Memory B cell (primary cell): ENCODE measurements at regions not wholly inside any gene's neighbourhood (a gene's known extent, or its start where the extent isn't known, plus 50 kb on each side); places are given as distances from the start of the nearest gene placed in this dataset.

Experiments
- ATAC-seq: fragments of 150-1000 bp; cut with Tn5 transposase; 2 replicates; pipeline ENCODE4 v1.10.0; 2021; ENCODE audit warnings: low read depth, mild to moderate bottlenecking, moderate library complexity
- DNase-seq, 2 donors: peaks; one replicate each; pipeline ENCODE4 v3.0.0; 2022; ENCODE audit warnings: low spot score in 2 of 2
- H3K27ac Mint-ChIP-seq: one replicate; pipeline ENCODE4 v1.8.0; 2022; ENCODE audit warnings: mild to moderate bottlenecking, moderate library complexity, mixed read lengths
- H3K27me3 Mint-ChIP-seq: one replicate; pipeline ENCODE4 v1.8.0; 2022; ENCODE audit warnings: mixed read lengths
- H3K36me3 Mint-ChIP-seq: one replicate; pipeline ENCODE4 v1.8.0; 2022; ENCODE audit warnings: mild to moderate bottlenecking, mixed read lengths
- H3K4me1 Mint-ChIP-seq: one replicate; pipeline ENCODE4 v1.8.0; 2022; ENCODE audit warnings: mixed read lengths
- H3K4me3 Mint-ChIP-seq: one replicate; pipeline ENCODE4 v1.8.0; 2022; ENCODE audit warnings: mild to moderate bottlenecking, moderate library complexity, mixed read lengths
- H3K9me3 Mint-ChIP-seq: one replicate; pipeline ENCODE4 v1.8.0; 2022; ENCODE audit warnings: mixed read lengths

DNA sequence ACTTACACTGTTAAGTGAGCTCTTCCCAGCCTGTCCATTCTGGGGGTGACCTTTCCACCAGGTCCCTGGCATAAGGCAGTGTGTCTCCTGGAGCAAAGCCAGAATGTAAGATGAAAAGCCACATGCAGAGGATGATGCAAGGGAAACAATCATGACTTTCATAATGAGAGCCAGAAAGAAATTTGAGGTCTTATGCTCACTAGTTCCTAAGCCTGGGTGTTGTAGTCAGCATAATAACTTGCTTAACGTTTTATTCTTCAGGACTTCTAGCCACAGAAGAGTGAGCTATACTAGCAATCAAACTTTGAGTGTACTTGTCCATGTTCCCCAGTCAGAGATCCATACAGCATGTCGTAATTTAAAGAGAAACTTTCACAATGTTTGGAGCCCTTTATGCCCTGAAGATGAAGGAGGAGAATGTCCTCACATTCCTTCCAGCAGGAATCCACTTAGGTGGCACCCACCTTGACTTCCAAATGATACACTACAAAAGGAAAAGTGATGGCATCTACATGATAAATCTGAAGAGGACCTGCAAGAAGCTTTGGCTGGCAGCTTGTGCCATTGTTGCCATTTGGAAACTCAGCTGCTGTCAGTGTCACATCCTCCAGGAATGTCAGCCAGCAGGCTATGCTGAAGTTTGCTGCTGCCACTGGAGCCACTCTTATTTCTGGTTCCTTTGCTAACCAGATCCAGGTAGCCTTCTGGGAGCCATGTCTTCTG, 60.5 kb upstream of the FOXD3 start:
- Mint-ChIP-seq H3K36me3 (no peaks in the 10 kb centered on the region), H3K9me3 (no peaks in the 10 kb centered on the region), H3K4me1 (no peaks in the 10 kb centered on the region), H3K27ac (no peak overlapping the region), H3K4me3 (no peak overlapping the region), H3K27me3 (peaks cover 13% of the 10 kb centered on the region)
- DNase-seq: no peak
- ATAC-seq: no peak

DNA sequence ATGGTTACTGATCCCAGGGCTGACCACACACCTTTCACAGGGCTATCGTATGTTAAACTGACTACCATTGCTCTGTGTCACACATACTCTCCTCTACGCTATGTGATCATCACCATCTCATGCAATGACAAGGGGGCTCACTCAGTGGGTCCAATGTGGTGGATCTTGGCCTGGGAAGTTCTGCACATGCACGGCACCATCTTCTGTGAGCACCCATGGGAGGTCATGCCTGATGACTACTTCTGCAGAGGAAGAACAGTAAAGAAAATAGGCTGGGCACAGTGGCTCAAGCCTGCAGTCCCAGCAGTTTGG, 60.0 kb upstream of the FOXD3 start:
- no peaks in the 10 kb centered on the region for H3K9me3 Mint-ChIP-seq
- no peak overlapping the region for H3K27ac Mint-ChIP-seq
- ATAC-seq (no peak), DNase-seq (no peak)
- no peak overlapping the region for H3K4me3 Mint-ChIP-seq
- no peaks in the 10 kb centered on the region for H3K4me1 Mint-ChIP-seq
- peaks cover 13% of the 10 kb centered on the region for H3K27me3 Mint-ChIP-seq
- H3K36me3 Mint-ChIP-seq: no peaks in the 10 kb centered on the region

DNA sequence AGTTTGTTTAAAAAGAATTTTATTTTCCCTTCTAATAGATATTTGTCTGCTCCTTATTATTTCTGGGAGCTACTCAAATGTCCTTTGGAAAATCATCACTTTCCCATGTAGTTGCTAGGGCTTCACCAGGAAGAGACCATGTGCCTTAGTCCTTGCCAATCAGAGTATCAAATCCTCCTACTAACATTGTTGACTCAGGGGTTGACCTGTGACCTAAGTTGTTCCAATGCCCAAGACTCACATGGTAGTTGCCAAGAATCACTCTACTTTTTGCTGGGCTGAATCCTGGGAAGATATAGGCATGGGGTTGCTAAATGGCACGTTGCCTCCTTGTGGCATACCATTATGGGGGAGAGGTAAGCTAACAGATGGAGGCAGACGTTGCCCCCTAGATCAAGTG, 58.2 kb upstream of the FOXD3 start:
- Mint-ChIP-seq H3K36me3 (no peaks in the 10 kb centered on the region), H3K4me3 (no peak overlapping the region), H3K27me3 (peaks cover 14% of the 10 kb centered on the region), H3K27ac (no peak overlapping the region), H3K4me1 (no peaks in the 10 kb centered on the region), H3K9me3 (no peaks in the 10 kb centered on the region)
- DNase-seq: no peak
- no peak for ATAC-seq

DNA sequence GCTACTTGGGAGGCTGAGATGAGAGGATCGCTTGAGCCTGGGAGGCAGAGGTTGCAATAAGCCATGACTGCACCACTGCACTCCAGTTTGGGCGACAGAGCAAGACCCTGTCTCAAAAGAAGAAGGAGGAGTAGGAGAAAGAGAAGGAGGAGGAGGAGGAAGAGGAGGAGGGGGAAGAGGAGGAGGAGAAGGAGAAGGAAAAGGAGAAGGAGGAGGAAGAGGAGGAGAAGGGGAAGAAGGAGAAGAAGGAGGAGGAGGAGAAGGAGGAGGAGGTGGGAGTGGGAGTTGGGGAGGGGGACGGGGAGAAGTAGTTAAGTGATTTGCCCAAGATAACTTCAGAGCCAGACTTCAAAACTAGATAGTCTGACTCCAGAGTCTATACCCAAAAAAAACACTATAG, 55.5 kb upstream of the FOXD3 start:
- no peak overlapping the region for H3K4me3 Mint-ChIP-seq
- ATAC-seq: no peak
- H3K9me3 Mint-ChIP-seq: no peaks in the 10 kb centered on the region
- no peak overlapping the region for H3K27ac Mint-ChIP-seq
- H3K36me3 Mint-ChIP-seq: no peaks in the 10 kb centered on the region
- no peak for DNase-seq
- H3K4me1 Mint-ChIP-seq: no peaks in the 10 kb centered on the region
- H3K27me3 Mint-ChIP-seq: peaks cover 11% of the 10 kb centered on the region

DNA sequence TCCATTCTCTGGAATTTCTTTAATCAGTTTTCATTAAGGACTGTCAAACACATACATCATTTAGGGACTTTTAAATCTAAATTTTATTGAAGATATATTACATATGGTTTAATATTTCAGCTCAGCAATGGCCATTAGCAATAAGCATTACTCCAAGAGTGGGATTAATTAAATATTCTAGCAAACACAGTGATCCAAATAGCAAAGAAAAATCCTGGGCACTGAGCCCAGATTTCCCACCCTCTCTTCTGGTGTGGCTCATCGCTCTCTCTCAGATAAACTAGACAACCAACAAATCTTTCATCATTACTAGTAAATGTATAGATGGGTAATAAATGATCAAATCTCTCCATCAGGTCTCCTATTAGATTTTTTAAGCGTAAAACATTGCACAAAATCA, 53.5 kb upstream of the FOXD3 start:
- no peak for DNase-seq
- Mint-ChIP-seq H3K36me3 (no peaks in the 10 kb centered on the region), H3K4me1 (peaks cover 3% of the 10 kb centered on the region), H3K27me3 (peaks cover 7% of the 10 kb centered on the region), H3K27ac (no peak overlapping the region), H3K9me3 (no peaks in the 10 kb centered on the region), H3K4me3 (no peak overlapping the region)
- no peak for ATAC-seq

DNA sequence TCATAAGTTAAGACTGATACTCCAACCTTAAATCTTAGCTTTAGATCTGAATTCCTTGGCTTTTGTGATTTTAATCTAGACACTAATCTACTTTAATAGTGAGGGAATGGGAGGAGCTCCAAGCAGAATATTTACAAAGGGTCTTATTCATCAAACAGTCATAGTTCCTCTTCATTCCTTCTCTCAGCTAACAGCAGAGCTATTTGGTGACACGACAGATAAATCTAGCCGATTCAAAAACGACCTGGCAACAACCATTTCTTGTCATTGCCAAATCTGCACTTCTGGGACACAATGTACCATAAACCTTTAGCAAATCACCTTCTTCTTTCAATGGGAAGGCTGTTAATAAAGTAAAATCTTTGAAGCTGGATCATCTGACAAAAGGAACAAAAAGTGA, 52.8 kb upstream of the FOXD3 start:
- DNase-seq (no peak), ATAC-seq (no peak)
- H3K27ac Mint-ChIP-seq: no peak overlapping the region
- H3K4me3 Mint-ChIP-seq: no peak overlapping the region
- no peaks in the 10 kb centered on the region for H3K9me3 Mint-ChIP-seq
- H3K4me1 Mint-ChIP-seq: peaks cover 3% of the 10 kb centered on the region
- H3K27me3 Mint-ChIP-seq: peaks cover 5% of the 10 kb centered on the region
- no peaks in the 10 kb centered on the region for H3K36me3 Mint-ChIP-seq
